ENCODE measurements at regions not wholly inside any gene's neighbourhood (a gene's known extent, or its start where the extent isn't known, plus 50 kb on each side); places are given as distances from the start of the nearest gene placed in this dataset.

- TF ChIP-seq POLR2AphosphoS5 (IDR thresholded peaks at IDR 0.05; ENCODE audit: low read depth) (no peak), GABPA (IDR thresholded peaks at IDR 0.05; ENCODE audit: low read depth) (no peak), REST (IDR thresholded peaks at IDR 0.05; ENCODE audit: insufficient replicate concordance, low read depth) (no peak)
- TF ChIP-seq, protein P1, sequence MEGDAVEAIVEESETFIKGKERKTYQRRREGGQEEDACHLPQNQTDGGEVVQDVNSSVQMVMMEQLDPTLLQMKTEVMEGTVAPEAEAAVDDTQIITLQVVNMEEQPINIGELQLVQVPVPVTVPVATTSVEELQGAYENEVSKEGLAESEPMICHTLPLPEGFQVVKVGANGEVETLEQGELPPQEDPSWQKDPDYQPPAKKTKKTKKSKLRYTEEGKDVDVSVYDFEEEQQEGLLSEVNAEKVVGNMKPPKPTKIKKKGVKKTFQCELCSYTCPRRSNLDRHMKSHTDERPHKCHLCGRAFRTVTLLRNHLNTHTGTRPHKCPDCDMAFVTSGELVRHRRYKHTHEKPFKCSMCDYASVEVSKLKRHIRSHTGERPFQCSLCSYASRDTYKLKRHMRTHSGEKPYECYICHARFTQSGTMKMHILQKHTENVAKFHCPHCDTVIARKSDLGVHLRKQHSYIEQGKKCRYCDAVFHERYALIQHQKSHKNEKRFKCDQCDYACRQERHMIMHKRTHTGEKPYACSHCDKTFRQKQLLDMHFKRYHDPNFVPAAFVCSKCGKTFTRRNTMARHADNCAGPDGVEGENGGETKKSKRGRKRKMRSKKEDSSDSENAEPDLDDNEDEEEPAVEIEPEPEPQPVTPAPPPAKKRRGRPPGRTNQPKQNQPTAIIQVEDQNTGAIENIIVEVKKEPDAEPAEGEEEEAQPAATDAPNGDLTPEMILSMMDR (IDR thresholded peaks at IDR 0.05; ENCODE audit: insufficient read depth, low read length) = no peak
Observed at GRCh38 chr3:18245721-18246120, 179.4 kb downstream of the SATB1 start.

All from HL-60 (cell line).